ENCODE measurements at regions not wholly inside any gene's neighbourhood (a gene's known extent, or its start where the extent isn't known, plus 50 kb on each side); places are given as distances from the start of the nearest gene placed in this dataset.

DNA sequence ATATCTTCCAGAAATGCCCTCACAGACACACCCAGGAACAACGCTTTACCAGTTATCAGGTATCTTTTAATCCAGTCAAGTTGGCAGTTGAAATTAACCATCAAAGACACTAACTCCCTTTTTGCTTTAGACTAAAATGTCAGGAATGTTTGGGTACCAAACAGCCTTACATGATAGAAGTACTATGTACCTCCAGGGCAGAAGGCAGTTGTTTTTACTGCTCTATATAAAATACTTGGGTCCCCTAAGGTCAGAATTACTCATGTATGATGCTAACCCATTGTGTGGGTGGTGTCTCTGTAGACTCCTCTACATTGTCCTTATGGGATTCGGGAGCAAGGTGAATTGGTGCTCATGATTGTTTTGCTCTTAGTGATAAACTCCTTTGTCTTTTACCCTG, 492.5 kb upstream of the FLRT2 start:
- no peak for DNase-seq
- no peaks in the 10 kb centered on the region; the same call in 1 of the 2 replicates for H3K27me3 ChIP-seq (replicated peaks; ENCODE audit: control insufficient read depth, insufficient read depth, low read length)
- H3K9me3 Mint-ChIP-seq (ENCODE audit: unreplicated experiment) = no peaks in the 10 kb centered on the region
- no peaks in the 10 kb centered on the region for H3K27me3 Mint-ChIP-seq (ENCODE audit: insufficient read depth, unreplicated experiment)
- POLR2A ChIA-PET = no interaction called here
- TF ChIP-seq, protein P1, sequence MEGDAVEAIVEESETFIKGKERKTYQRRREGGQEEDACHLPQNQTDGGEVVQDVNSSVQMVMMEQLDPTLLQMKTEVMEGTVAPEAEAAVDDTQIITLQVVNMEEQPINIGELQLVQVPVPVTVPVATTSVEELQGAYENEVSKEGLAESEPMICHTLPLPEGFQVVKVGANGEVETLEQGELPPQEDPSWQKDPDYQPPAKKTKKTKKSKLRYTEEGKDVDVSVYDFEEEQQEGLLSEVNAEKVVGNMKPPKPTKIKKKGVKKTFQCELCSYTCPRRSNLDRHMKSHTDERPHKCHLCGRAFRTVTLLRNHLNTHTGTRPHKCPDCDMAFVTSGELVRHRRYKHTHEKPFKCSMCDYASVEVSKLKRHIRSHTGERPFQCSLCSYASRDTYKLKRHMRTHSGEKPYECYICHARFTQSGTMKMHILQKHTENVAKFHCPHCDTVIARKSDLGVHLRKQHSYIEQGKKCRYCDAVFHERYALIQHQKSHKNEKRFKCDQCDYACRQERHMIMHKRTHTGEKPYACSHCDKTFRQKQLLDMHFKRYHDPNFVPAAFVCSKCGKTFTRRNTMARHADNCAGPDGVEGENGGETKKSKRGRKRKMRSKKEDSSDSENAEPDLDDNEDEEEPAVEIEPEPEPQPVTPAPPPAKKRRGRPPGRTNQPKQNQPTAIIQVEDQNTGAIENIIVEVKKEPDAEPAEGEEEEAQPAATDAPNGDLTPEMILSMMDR (IDR thresholded peaks at IDR 0.05; ENCODE audit: insufficient read depth in 1 of 2, low read depth in 1 of 2, low read length in 1 of 2, severe bottlenecking in 1 of 2, unreplicated experiment in 1 of 2) = no peak
- H3K4me3 ChIP-seq (ENCODE audit: low read depth, low read length) = no peak overlapping the region
- no peak overlapping the region for H3K4me3 Mint-ChIP-seq (ENCODE audit: unreplicated experiment)
- H3K4me1 Mint-ChIP-seq (ENCODE audit: low read depth, unreplicated experiment) = no peaks in the 10 kb centered on the region
- no peak overlapping the region for H3K27ac Mint-ChIP-seq (ENCODE audit: unreplicated experiment)
- intact Hi-C loops (cut with micrococcal nuclease; ENCODE audit: unreplicated experiment) = no loop called here
- no TSS peak for BruUV-seq (replicated peaks)
- CTCF ChIA-PET = no interaction called here
- H3K36me3 ChIP-seq (ENCODE audit: control insufficient read depth, insufficient read depth, low read length) = no peaks in the 10 kb centered on the region
- no peaks in the 10 kb centered on the region for H3K36me3 Mint-ChIP-seq (ENCODE audit: insufficient read depth, unreplicated experiment)
- H3K4me1 ChIP-seq = no peaks in the 10 kb centered on the region
- H3K9me3 ChIP-seq = no peaks in the 10 kb centered on the region

DNA sequence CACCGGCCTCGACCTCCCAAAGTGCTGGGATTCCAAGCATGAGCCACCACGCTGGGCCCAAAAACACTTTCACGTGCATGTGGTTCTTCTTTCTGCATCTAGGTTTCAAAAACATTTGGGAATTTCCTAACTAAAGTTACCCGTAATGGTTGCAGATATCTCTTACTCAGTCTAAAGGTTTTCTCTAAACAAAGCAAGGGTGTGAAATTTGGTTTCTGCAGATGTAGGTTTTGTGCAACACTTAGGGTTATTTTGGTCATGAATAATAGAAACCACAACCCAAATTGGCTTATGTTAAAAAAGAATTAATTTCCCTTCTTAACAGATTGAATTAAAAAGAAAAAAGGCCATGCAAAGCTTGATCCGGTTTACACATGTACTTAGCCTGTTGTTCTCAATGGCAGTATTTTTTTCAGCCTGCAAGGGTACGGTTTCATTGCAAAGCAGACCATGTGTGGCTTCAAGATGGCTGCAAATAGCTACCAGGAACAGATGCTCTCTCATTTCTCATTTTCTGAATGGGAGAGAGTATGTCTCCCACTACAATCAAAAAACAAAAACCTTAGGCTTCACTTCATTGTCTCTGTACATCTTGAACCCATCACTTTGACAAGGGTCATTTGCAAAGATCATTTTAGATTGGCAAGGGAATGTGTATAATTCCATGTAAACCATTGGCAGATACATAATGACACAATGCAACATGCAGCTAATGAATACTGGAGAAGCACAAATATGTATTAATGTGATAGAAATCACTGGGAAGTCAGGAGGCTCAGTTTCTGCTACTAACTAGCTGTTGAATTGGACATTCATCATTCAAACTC, 491.2 kb upstream of the FLRT2 start:
- no peaks in the 10 kb centered on the region; the same call in 1 of the 2 replicates for H3K27me3 ChIP-seq (replicated peaks; ENCODE audit: control insufficient read depth, insufficient read depth, low read length)
- no peak for DNase-seq
- no peaks in the 10 kb centered on the region for H3K4me1 Mint-ChIP-seq (ENCODE audit: low read depth, unreplicated experiment)
- H3K4me1 ChIP-seq = no peaks in the 10 kb centered on the region
- BruUV-seq (replicated peaks) = no TSS peak
- H3K9me3 Mint-ChIP-seq (ENCODE audit: unreplicated experiment) = no peaks in the 10 kb centered on the region
- no peaks in the 10 kb centered on the region for H3K27me3 Mint-ChIP-seq (ENCODE audit: insufficient read depth, unreplicated experiment)
- intact Hi-C loops (cut with micrococcal nuclease; ENCODE audit: unreplicated experiment) = no loop called here
- ChIA-PET CTCF (no interaction called here), POLR2A (no interaction called here)
- no peaks in the 10 kb centered on the region for H3K9me3 ChIP-seq
- no peak overlapping the region for H3K27ac Mint-ChIP-seq (ENCODE audit: unreplicated experiment)
- TF ChIP-seq, protein P1 (IDR thresholded peaks at IDR 0.05; ENCODE audit: insufficient read depth in 1 of 2, low read depth in 1 of 2, low read length in 1 of 2, severe bottlenecking in 1 of 2, unreplicated experiment in 1 of 2) = no peak
- H3K36me3 Mint-ChIP-seq (ENCODE audit: insufficient read depth, unreplicated experiment) = no peaks in the 10 kb centered on the region
- no peaks in the 10 kb centered on the region for H3K36me3 ChIP-seq (ENCODE audit: control insufficient read depth, insufficient read depth, low read length)
- H3K4me3 Mint-ChIP-seq (ENCODE audit: unreplicated experiment) = no peak overlapping the region
- no peak overlapping the region for H3K4me3 ChIP-seq (ENCODE audit: low read depth, low read length)

DNA sequence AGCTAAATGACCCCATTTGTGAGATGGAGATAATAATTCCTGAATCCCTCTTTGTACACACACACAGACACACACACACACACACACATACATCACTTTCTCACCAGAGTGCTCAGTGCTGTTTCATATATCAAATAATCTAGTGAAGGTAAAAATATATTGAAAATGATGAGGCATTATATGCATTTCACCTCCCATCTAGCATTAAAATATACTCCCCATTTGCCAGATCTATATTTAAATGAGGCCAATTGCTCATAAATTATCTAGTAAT, 490.7 kb upstream of the FLRT2 start:
- no peaks in the 10 kb centered on the region for H3K27me3 Mint-ChIP-seq (ENCODE audit: insufficient read depth, unreplicated experiment)
- ChIA-PET CTCF (no interaction called here), POLR2A (no interaction called here)
- no peaks in the 10 kb centered on the region for H3K36me3 Mint-ChIP-seq (ENCODE audit: insufficient read depth, unreplicated experiment)
- intact Hi-C loops (cut with micrococcal nuclease; ENCODE audit: unreplicated experiment) = no loop called here
- H3K4me1 Mint-ChIP-seq (ENCODE audit: low read depth, unreplicated experiment) = no peaks in the 10 kb centered on the region
- no peak overlapping the region for H3K4me3 ChIP-seq (ENCODE audit: low read depth, low read length)
- H3K9me3 ChIP-seq = no peaks in the 10 kb centered on the region
- no TSS peak for BruUV-seq (replicated peaks)
- DNase-seq = no peak
- H3K4me1 ChIP-seq = no peaks in the 10 kb centered on the region
- H3K27ac Mint-ChIP-seq (ENCODE audit: unreplicated experiment) = no peak overlapping the region
- H3K27me3 ChIP-seq (replicated peaks; ENCODE audit: control insufficient read depth, insufficient read depth, low read length) = no peaks in the 10 kb centered on the region; the same call in 1 of the 2 replicates
- H3K9me3 Mint-ChIP-seq (ENCODE audit: unreplicated experiment) = no peaks in the 10 kb centered on the region
- TF ChIP-seq, protein P1 (IDR thresholded peaks at IDR 0.05; ENCODE audit: insufficient read depth in 1 of 2, low read depth in 1 of 2, low read length in 1 of 2, severe bottlenecking in 1 of 2, unreplicated experiment in 1 of 2) = no peak
- no peak overlapping the region for H3K4me3 Mint-ChIP-seq (ENCODE audit: unreplicated experiment)
- H3K36me3 ChIP-seq (ENCODE audit: control insufficient read depth, insufficient read depth, low read length) = no peaks in the 10 kb centered on the region

All from Caco-2 (cell line).